ENCODE measurements at regions not wholly inside any gene's neighbourhood (a gene's known extent, or its start where the extent isn't known, plus 50 kb on each side); places are given as distances from the start of the nearest gene placed in this dataset.

GRCh38 chr11:129576652-129577051 lies 201.0 kb downstream of the BARX2 start:
- intact Hi-C loops (cut with DNase I, micrococcal nuclease): no loop called here
- CTCF ChIA-PET: no interaction called here
- Mint-ChIP-seq H3K27me3 (peaks cover 8% of the 10 kb centered on the region), H3K4me3 (no peak overlapping the region), H3K4me1 (ENCODE audit: low read depth) (no peaks in the 10 kb centered on the region), H3K27ac (no peak overlapping the region), H3K9me3 (peaks cover 6% of the 10 kb centered on the region), H3K36me3 (ENCODE audit: low read depth) (no peaks in the 10 kb centered on the region)
- TF ChIP-seq, protein P1, sequence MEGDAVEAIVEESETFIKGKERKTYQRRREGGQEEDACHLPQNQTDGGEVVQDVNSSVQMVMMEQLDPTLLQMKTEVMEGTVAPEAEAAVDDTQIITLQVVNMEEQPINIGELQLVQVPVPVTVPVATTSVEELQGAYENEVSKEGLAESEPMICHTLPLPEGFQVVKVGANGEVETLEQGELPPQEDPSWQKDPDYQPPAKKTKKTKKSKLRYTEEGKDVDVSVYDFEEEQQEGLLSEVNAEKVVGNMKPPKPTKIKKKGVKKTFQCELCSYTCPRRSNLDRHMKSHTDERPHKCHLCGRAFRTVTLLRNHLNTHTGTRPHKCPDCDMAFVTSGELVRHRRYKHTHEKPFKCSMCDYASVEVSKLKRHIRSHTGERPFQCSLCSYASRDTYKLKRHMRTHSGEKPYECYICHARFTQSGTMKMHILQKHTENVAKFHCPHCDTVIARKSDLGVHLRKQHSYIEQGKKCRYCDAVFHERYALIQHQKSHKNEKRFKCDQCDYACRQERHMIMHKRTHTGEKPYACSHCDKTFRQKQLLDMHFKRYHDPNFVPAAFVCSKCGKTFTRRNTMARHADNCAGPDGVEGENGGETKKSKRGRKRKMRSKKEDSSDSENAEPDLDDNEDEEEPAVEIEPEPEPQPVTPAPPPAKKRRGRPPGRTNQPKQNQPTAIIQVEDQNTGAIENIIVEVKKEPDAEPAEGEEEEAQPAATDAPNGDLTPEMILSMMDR (IDR thresholded peaks at IDR 0.05): no peak
- DNase-seq (no peak), ATAC-seq (ENCODE audit: poor library complexity) (no peak)
- H3K4me3 ChIP-seq (ENCODE audit: low read length): no peak overlapping the region
- peaks cover 0 to 4% of the 10 kb centered on the region in 2 experiments for H3K27me3 ChIP-seq (ENCODE audit: control insufficient read depth in 1 of 2, insufficient read depth in 2 of 2, low read length in 2 of 2)
- no peaks in the 10 kb centered on the region for H3K36me3 ChIP-seq (ENCODE audit: insufficient read depth, low read length)
- H3K4me1 ChIP-seq (ENCODE audit: insufficient read depth, low read length): no peaks in the 10 kb centered on the region
- peaks cover 9 to 45% of the 10 kb centered on the region in 2 experiments for H3K9me3 ChIP-seq (ENCODE audit: control insufficient read depth in 1 of 2, insufficient read depth in 1 of 2, low read length in 2 of 2)
- H3K27ac ChIP-seq (ENCODE audit: low read depth in 1 of 2, low read length in 2 of 2): no peak overlapping the region
- POLR2A ChIA-PET: no interaction called here

DNA sequence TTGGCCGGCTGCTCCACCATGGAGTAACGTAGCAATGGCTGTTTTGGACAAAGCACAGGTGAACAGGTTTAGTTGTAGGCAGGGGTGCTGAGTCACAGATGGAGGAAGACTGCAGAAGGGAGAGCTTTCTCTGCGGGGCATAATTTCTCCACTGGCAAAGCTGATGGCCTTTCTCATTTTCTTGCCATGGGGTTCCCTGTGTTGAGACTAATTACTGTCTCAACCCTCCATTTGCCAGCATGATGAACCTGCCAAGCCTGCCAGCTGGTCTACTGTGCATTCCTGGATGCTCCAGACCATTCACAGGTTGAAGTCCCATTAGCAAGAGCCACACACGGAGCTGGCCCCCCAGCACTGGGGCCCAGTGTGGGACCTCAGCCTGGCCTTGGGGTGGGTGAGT lies 202.4 kb downstream of the BARX2 start:
- intact Hi-C loops (cut with DNase I, micrococcal nuclease): no loop called here
- Histone ChIP-seq H3K27me3 (ENCODE audit: control insufficient read depth in 1 of 2, insufficient read depth in 2 of 2, low read length in 2 of 2) (peaks cover 0 to 4% of the 10 kb centered on the region in 2 experiments), H3K9me3 (ENCODE audit: control insufficient read depth in 1 of 2, insufficient read depth in 1 of 2, low read length in 2 of 2) (peaks cover 5 to 39% of the 10 kb centered on the region in 2 experiments), H3K27ac (ENCODE audit: low read depth in 1 of 2, low read length in 2 of 2) (no peak overlapping the region), H3K36me3 (ENCODE audit: insufficient read depth, low read length) (no peaks in the 10 kb centered on the region), H3K4me1 (ENCODE audit: insufficient read depth, low read length) (no peaks in the 10 kb centered on the region), H3K4me3 (ENCODE audit: low read length) (no peak overlapping the region)
- no peak overlapping the region for H3K27ac Mint-ChIP-seq
- DNase-seq (no peak), ATAC-seq (ENCODE audit: poor library complexity) (no peak)
- H3K36me3 Mint-ChIP-seq (ENCODE audit: low read depth): no peaks in the 10 kb centered on the region
- CTCF ChIA-PET: no interaction called here
- peaks cover 8% of the 10 kb centered on the region for H3K27me3 Mint-ChIP-seq
- TF ChIP-seq, protein P1 (IDR thresholded peaks at IDR 0.05): no peak
- peaks cover 6% of the 10 kb centered on the region for H3K9me3 Mint-ChIP-seq
- POLR2A ChIA-PET: no interaction called here
- no peaks in the 10 kb centered on the region for H3K4me1 Mint-ChIP-seq (ENCODE audit: low read depth)
- no peak overlapping the region for H3K4me3 Mint-ChIP-seq

DNA sequence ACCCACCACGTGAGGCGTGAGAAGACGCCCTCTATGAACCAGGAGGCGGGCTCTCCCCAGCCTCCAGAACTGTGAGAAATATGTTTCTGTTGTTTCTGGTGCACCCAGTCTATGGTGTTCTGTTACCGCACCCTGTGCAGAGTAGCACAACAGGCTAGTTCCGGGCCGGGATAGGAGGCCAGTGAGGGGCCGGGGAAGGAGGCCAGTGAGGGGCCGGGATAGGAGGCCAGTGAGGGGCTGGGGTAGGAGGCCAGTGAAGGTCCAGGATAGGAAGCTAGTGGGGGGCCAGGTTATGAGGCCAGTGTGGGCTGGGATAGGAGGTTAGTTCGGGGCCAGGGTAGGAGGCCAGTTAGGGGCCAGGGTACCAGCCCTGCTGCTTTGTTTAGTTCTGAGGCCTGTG lies 204.6 kb downstream of the BARX2 start:
- ATAC-seq (ENCODE audit: poor library complexity) (no peak), DNase-seq (peak in 1 of 14 experiments; percentile 3)
- no peak overlapping the region for H3K27ac Mint-ChIP-seq
- H3K4me3 Mint-ChIP-seq: no peak overlapping the region
- H3K27me3 ChIP-seq (ENCODE audit: control insufficient read depth in 1 of 2, insufficient read depth in 2 of 2, low read length in 2 of 2): peaks cover 0 to 4% of the 10 kb centered on the region in 2 experiments
- TF ChIP-seq, protein P1 (IDR thresholded peaks at IDR 0.05): no peak
- no peaks in the 10 kb centered on the region for H3K4me1 ChIP-seq (ENCODE audit: insufficient read depth, low read length)
- no peaks in the 10 kb centered on the region for H3K36me3 Mint-ChIP-seq (ENCODE audit: low read depth)
- H3K27ac ChIP-seq (ENCODE audit: low read depth in 1 of 2, low read length in 2 of 2): no peak overlapping the region
- H3K4me1 Mint-ChIP-seq (ENCODE audit: low read depth): no peaks in the 10 kb centered on the region
- ChIA-PET POLR2A (no interaction called here), CTCF (no interaction called here)
- peaks cover 8% of the 10 kb centered on the region for H3K27me3 Mint-ChIP-seq
- H3K9me3 ChIP-seq (ENCODE audit: control insufficient read depth in 1 of 2, insufficient read depth in 1 of 2, low read length in 2 of 2): peaks cover 0 to 18% of the 10 kb centered on the region in 2 experiments
- intact Hi-C loops (cut with DNase I, micrococcal nuclease): no loop called here
- no peaks in the 10 kb centered on the region for H3K36me3 ChIP-seq (ENCODE audit: insufficient read depth, low read length)
- no peak overlapping the region for H3K4me3 ChIP-seq (ENCODE audit: low read length)
- peaks cover 6% of the 10 kb centered on the region for H3K9me3 Mint-ChIP-seq

Data from CD4-positive, alpha-beta T cell (primary cell).